ENCODE measurements at regions not wholly inside any gene's neighbourhood (a gene's known extent, or its start where the extent isn't known, plus 50 kb on each side); places are given as distances from the start of the nearest gene placed in this dataset.

GRCh38 chr19:31023038-31023437 lies 326.2 kb downstream of the TSHZ3 start:
- H3K36me3 ChIP-seq (ENCODE audit: control insufficient read depth in 2 of 2, insufficient read depth in 2 of 2, low read length in 2 of 2) = no peaks in the 10 kb centered on the region
- H3K4me1 ChIP-seq (ENCODE audit: control insufficient read depth in 2 of 2, insufficient read depth in 2 of 2, low read length in 2 of 2) = no peaks in the 10 kb centered on the region
- no peak overlapping the region for H3K4me3 ChIP-seq (ENCODE audit: low read length in 2 of 2)
- no peaks in the 10 kb centered on the region for H3K9me3 ChIP-seq (ENCODE audit: control insufficient read depth in 2 of 2, low read length in 2 of 2)
- no peak overlapping the region for H3K27ac ChIP-seq (ENCODE audit: low read depth in 2 of 2, low read length in 2 of 2)
- H3K27me3 ChIP-seq (ENCODE audit: control insufficient read depth in 2 of 2, insufficient read depth in 2 of 2, low read length in 2 of 2) = peaks cover 0 to 3% of the 10 kb centered on the region in 2 donors
- no peak overlapping the region for H3K9ac ChIP-seq (ENCODE audit: low read depth in 1 of 2, low read length in 2 of 2)

- Histone ChIP-seq H3K4me3 (ENCODE audit: low read length in 2 of 2) (no peak overlapping the region), H3K27ac (ENCODE audit: low read depth in 2 of 2, low read length in 2 of 2) (no peak overlapping the region), H3K27me3 (ENCODE audit: control insufficient read depth in 2 of 2, insufficient read depth in 2 of 2, low read length in 2 of 2) (no peaks in the 10 kb centered on the region), H3K4me1 (ENCODE audit: control insufficient read depth in 2 of 2, insufficient read depth in 2 of 2, low read length in 2 of 2) (no peaks in the 10 kb centered on the region), H3K36me3 (ENCODE audit: control insufficient read depth in 2 of 2, insufficient read depth in 2 of 2, low read length in 2 of 2) (no peaks in the 10 kb centered on the region), H3K9me3 (ENCODE audit: control insufficient read depth in 2 of 2, low read length in 2 of 2) (no peaks in the 10 kb centered on the region), H3K9ac (ENCODE audit: low read depth in 1 of 2, low read length in 2 of 2) (no peak overlapping the region)
Observed at GRCh38 chr19:31018936-31019335, 330.3 kb downstream of the TSHZ3 start.

- Histone ChIP-seq H3K27ac (ENCODE audit: low read depth in 2 of 2, low read length in 2 of 2) (no peak overlapping the region), H3K4me1 (ENCODE audit: control insufficient read depth in 2 of 2, insufficient read depth in 2 of 2, low read length in 2 of 2) (no peaks in the 10 kb centered on the region), H3K27me3 (ENCODE audit: control insufficient read depth in 2 of 2, insufficient read depth in 2 of 2, low read length in 2 of 2) (no peaks in the 10 kb centered on the region), H3K9ac (ENCODE audit: low read depth in 1 of 2, low read length in 2 of 2) (no peak overlapping the region), H3K4me3 (ENCODE audit: low read length in 2 of 2) (no peak overlapping the region), H3K9me3 (ENCODE audit: control insufficient read depth in 2 of 2, low read length in 2 of 2) (no peaks in the 10 kb centered on the region), H3K36me3 (ENCODE audit: control insufficient read depth in 2 of 2, insufficient read depth in 2 of 2, low read length in 2 of 2) (no peaks in the 10 kb centered on the region)
Observed at GRCh38 chr19:31015778-31016177, 333.5 kb downstream of the TSHZ3 start.

- H3K36me3 ChIP-seq (ENCODE audit: control insufficient read depth in 2 of 2, insufficient read depth in 2 of 2, low read length in 2 of 2) = no peaks in the 10 kb centered on the region
- no peak overlapping the region for H3K4me3 ChIP-seq (ENCODE audit: low read length in 2 of 2)
- no peak overlapping the region for H3K9ac ChIP-seq (ENCODE audit: low read depth in 1 of 2, low read length in 2 of 2)
- H3K27me3 ChIP-seq (ENCODE audit: control insufficient read depth in 2 of 2, insufficient read depth in 2 of 2, low read length in 2 of 2) = no peaks in the 10 kb centered on the region
- no peak overlapping the region for H3K27ac ChIP-seq (ENCODE audit: low read depth in 2 of 2, low read length in 2 of 2)
- H3K9me3 ChIP-seq (ENCODE audit: control insufficient read depth in 2 of 2, low read length in 2 of 2) = no peaks in the 10 kb centered on the region
- H3K4me1 ChIP-seq (ENCODE audit: control insufficient read depth in 2 of 2, insufficient read depth in 2 of 2, low read length in 2 of 2) = no peaks in the 10 kb centered on the region
Observed at GRCh38 chr19:31014668-31015067, 334.6 kb downstream of the TSHZ3 start.

- Histone ChIP-seq H3K9ac (ENCODE audit: low read depth in 1 of 2, low read length in 2 of 2) (no peak overlapping the region), H3K27me3 (ENCODE audit: control insufficient read depth in 2 of 2, insufficient read depth in 2 of 2, low read length in 2 of 2) (no peaks in the 10 kb centered on the region), H3K4me3 (ENCODE audit: low read length in 2 of 2) (no peak overlapping the region), H3K27ac (ENCODE audit: low read depth in 2 of 2, low read length in 2 of 2) (no peak overlapping the region), H3K9me3 (ENCODE audit: control insufficient read depth in 2 of 2, low read length in 2 of 2) (no peaks in the 10 kb centered on the region), H3K36me3 (ENCODE audit: control insufficient read depth in 2 of 2, insufficient read depth in 2 of 2, low read length in 2 of 2) (no peaks in the 10 kb centered on the region), H3K4me1 (ENCODE audit: control insufficient read depth in 2 of 2, insufficient read depth in 2 of 2, low read length in 2 of 2) (no peaks in the 10 kb centered on the region)
Observed at GRCh38 chr19:31013384-31014020, 335.7 kb downstream of the TSHZ3 start.

GRCh38 chr19:31002518-31003244 lies 346.6 kb downstream of the TSHZ3 start:
- Histone ChIP-seq H3K36me3 (ENCODE audit: control insufficient read depth in 2 of 2, insufficient read depth in 2 of 2, low read length in 2 of 2) (no peaks in the 10 kb centered on the region), H3K4me3 (ENCODE audit: low read length in 2 of 2) (no peak overlapping the region), H3K27ac (ENCODE audit: low read depth in 2 of 2, low read length in 2 of 2) (no peak overlapping the region), H3K27me3 (ENCODE audit: control insufficient read depth in 2 of 2, insufficient read depth in 2 of 2, low read length in 2 of 2) (no peaks in the 10 kb centered on the region), H3K4me1 (ENCODE audit: control insufficient read depth in 2 of 2, insufficient read depth in 2 of 2, low read length in 2 of 2) (no peaks in the 10 kb centered on the region), H3K9ac (ENCODE audit: low read depth in 1 of 2, low read length in 2 of 2) (no peak overlapping the region), H3K9me3 (ENCODE audit: control insufficient read depth in 2 of 2, low read length in 2 of 2) (no peaks in the 10 kb centered on the region)

- H3K36me3 ChIP-seq (ENCODE audit: control insufficient read depth in 2 of 2, insufficient read depth in 2 of 2, low read length in 2 of 2) = no peaks in the 10 kb centered on the region
- H3K4me3 ChIP-seq (ENCODE audit: low read length in 2 of 2) = no peak overlapping the region
- H3K27me3 ChIP-seq (ENCODE audit: control insufficient read depth in 2 of 2, insufficient read depth in 2 of 2, low read length in 2 of 2) = no peaks in the 10 kb centered on the region
- H3K4me1 ChIP-seq (ENCODE audit: control insufficient read depth in 2 of 2, insufficient read depth in 2 of 2, low read length in 2 of 2) = no peaks in the 10 kb centered on the region
- H3K27ac ChIP-seq (ENCODE audit: low read depth in 2 of 2, low read length in 2 of 2) = no peak overlapping the region
- H3K9me3 ChIP-seq (ENCODE audit: control insufficient read depth in 2 of 2, low read length in 2 of 2) = no peaks in the 10 kb centered on the region
- no peak overlapping the region for H3K9ac ChIP-seq (ENCODE audit: low read depth in 1 of 2, low read length in 2 of 2)
Observed at GRCh38 chr19:31001991-31002390, 347.2 kb downstream of the TSHZ3 start.

GRCh38 chr19:31000913-31001312 lies 348.3 kb downstream of the TSHZ3 start:
- no peaks in the 10 kb centered on the region for H3K4me1 ChIP-seq (ENCODE audit: control insufficient read depth in 2 of 2, insufficient read depth in 2 of 2, low read length in 2 of 2)
- H3K27ac ChIP-seq (ENCODE audit: low read depth in 2 of 2, low read length in 2 of 2) = no peak overlapping the region
- H3K36me3 ChIP-seq (ENCODE audit: control insufficient read depth in 2 of 2, insufficient read depth in 2 of 2, low read length in 2 of 2) = no peaks in the 10 kb centered on the region
- H3K9ac ChIP-seq (ENCODE audit: low read depth in 1 of 2, low read length in 2 of 2) = no peak overlapping the region
- no peaks in the 10 kb centered on the region for H3K27me3 ChIP-seq (ENCODE audit: control insufficient read depth in 2 of 2, insufficient read depth in 2 of 2, low read length in 2 of 2)
- H3K9me3 ChIP-seq (ENCODE audit: control insufficient read depth in 2 of 2, low read length in 2 of 2) = no peaks in the 10 kb centered on the region
- H3K4me3 ChIP-seq (ENCODE audit: low read length in 2 of 2) = no peak overlapping the region

- Histone ChIP-seq H3K27ac (ENCODE audit: low read depth in 2 of 2, low read length in 2 of 2) (no peak overlapping the region), H3K9me3 (ENCODE audit: control insufficient read depth in 2 of 2, low read length in 2 of 2) (no peaks in the 10 kb centered on the region), H3K36me3 (ENCODE audit: control insufficient read depth in 2 of 2, insufficient read depth in 2 of 2, low read length in 2 of 2) (no peaks in the 10 kb centered on the region), H3K4me3 (ENCODE audit: low read length in 2 of 2) (no peak overlapping the region), H3K4me1 (ENCODE audit: control insufficient read depth in 2 of 2, insufficient read depth in 2 of 2, low read length in 2 of 2) (no peaks in the 10 kb centered on the region), H3K27me3 (ENCODE audit: control insufficient read depth in 2 of 2, insufficient read depth in 2 of 2, low read length in 2 of 2) (no peaks in the 10 kb centered on the region), H3K9ac (ENCODE audit: low read depth in 1 of 2, low read length in 2 of 2) (no peak overlapping the region)
Observed at GRCh38 chr19:30999726-31000125, 349.5 kb downstream of the TSHZ3 start.

- Histone ChIP-seq H3K9me3 (ENCODE audit: control insufficient read depth in 2 of 2, low read length in 2 of 2) (no peaks in the 10 kb centered on the region), H3K4me1 (ENCODE audit: control insufficient read depth in 2 of 2, insufficient read depth in 2 of 2, low read length in 2 of 2) (no peaks in the 10 kb centered on the region), H3K4me3 (ENCODE audit: low read length in 2 of 2) (no peak overlapping the region), H3K27ac (ENCODE audit: low read depth in 2 of 2, low read length in 2 of 2) (no peak overlapping the region), H3K27me3 (ENCODE audit: control insufficient read depth in 2 of 2, insufficient read depth in 2 of 2, low read length in 2 of 2) (no peaks in the 10 kb centered on the region), H3K9ac (ENCODE audit: low read depth in 1 of 2, low read length in 2 of 2) (no peak overlapping the region), H3K36me3 (ENCODE audit: control insufficient read depth in 2 of 2, insufficient read depth in 2 of 2, low read length in 2 of 2) (no peaks in the 10 kb centered on the region)
Observed at GRCh38 chr19:30997222-30997621, 352.0 kb downstream of the TSHZ3 start.

Data from mucosa of rectum (tissue), 2 donors.